A549 (cell line): ENCODE measurements at regions not wholly inside any gene's neighbourhood (a gene's known extent, or its start where the extent isn't known, plus 50 kb on each side); places are given as distances from the start of the nearest gene placed in this dataset.

Experiments
- BHLHE40 ChIP-seq: IDR thresholded peaks from 2 replicates; pipeline ENCODE4 v1.6.1; 2012; ENCODE audit warnings: low read depth, low read length, inconsistent platforms
- EP300 ChIP-seq, 2 experiments: fragments of >200 bp; sonication (Bioruptor Twin); formaldehyde crosslinking; IDR thresholded peaks; 2 replicates in 1 of 2; 3 replicates in 1 of 2; pipeline ENCODE4 v1.6.1; 2016 to 2017
- POLR2A ChIP-seq: IDR thresholded peaks from 2 replicates; pipeline ENCODE4 v1.6.1; 2012; ENCODE audit warnings: mild to moderate bottlenecking, low read length
- RCOR1 ChIP-seq: fragments of 150-350 bp; IDR thresholded peaks from 2 replicates; pipeline ENCODE4 v1.6.1; 2014; ENCODE audit warnings: antibody characterized with exemption, low read length, low read depth
- SMC3 ChIP-seq: fragments of >200 bp; sonication (Bioruptor Twin); formaldehyde crosslinking; IDR thresholded peaks from 3 replicates; pipeline ENCODE4 v1.6.1; 2018; ENCODE audit warnings: inconsistent platforms
- ZC3H11A ChIP-seq: fragments of 450-650 bp; IDR thresholded peaks from 2 replicates; pipeline ENCODE4 v1.6.1; 2014; ENCODE audit warnings: antibody characterized with exemption, mild to moderate bottlenecking
- TF ChIP-seq, protein P1 (sequence below): fragments of >200 bp; sonication (Bioruptor Twin); formaldehyde crosslinking; IDR thresholded peaks from 3 replicates; pipeline ENCODE4 v1.5.1; 2016

DNA sequence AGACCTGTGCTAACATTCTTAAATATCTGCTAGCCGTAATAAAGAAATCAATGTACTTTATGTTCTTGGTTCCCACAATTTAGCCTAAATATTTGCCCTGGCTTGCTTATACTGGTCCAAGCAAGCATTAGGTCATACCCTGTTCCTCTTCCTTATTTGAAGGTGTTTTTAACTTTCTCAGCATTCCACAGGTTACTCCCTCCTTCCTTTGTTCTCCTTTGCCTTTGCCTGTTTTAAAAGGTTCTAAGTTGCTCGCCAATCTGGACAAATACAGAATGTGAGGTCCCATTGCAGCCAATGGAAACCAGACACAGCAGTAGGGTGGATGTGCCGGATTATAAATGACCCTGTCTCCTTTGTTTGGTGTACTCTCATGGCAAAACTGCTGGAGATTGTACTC is 436.8 kb upstream of the PCDH7 start:
- TF ChIP-seq SMC3 (no peak), RCOR1 (no peak), POLR2A (no peak), BHLHE40 (no peak), ZC3H11A (no peak), EP300 (IDR thresholded peaks at IDR 0.05) (no peak)
- TF ChIP-seq, protein P1, sequence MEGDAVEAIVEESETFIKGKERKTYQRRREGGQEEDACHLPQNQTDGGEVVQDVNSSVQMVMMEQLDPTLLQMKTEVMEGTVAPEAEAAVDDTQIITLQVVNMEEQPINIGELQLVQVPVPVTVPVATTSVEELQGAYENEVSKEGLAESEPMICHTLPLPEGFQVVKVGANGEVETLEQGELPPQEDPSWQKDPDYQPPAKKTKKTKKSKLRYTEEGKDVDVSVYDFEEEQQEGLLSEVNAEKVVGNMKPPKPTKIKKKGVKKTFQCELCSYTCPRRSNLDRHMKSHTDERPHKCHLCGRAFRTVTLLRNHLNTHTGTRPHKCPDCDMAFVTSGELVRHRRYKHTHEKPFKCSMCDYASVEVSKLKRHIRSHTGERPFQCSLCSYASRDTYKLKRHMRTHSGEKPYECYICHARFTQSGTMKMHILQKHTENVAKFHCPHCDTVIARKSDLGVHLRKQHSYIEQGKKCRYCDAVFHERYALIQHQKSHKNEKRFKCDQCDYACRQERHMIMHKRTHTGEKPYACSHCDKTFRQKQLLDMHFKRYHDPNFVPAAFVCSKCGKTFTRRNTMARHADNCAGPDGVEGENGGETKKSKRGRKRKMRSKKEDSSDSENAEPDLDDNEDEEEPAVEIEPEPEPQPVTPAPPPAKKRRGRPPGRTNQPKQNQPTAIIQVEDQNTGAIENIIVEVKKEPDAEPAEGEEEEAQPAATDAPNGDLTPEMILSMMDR: no peak
